Adrenal gland (tissue), 5 donors: ENCODE measurements at regions not wholly inside any gene's neighbourhood (a gene's known extent, or its start where the extent isn't known, plus 50 kb on each side); places are given as distances from the start of the nearest gene placed in this dataset.

Source experiments
- CTCF ChIP-seq, 6 experiments: fragments of 450-650 bp in 4 of 6; fragments of 200-600 bp in 2 of 6; sonication (generic) in 1 of 6; IDR thresholded peaks; 1 replicate in 5 of 6; 2 replicates in 1 of 6; pipeline versions ENCODE4 v1.5.1 to v1.8.0; 2016 to 2021; ENCODE audit warnings: antibody characterized with exemption in 6 of 6, mild to moderate bottlenecking in 2 of 6, moderate library complexity in 1 of 6
- POLR2A ChIP-seq, 2 donors: fragments of 450-650 bp; IDR thresholded peaks; one replicate each; pipeline ENCODE4 v1.6.1; 2017; ENCODE audit warnings: antibody characterized with exemption in 2 of 2, mild to moderate bottlenecking in 2 of 2, moderate library complexity in 1 of 2
- donor health status: DM: no; HTN: no; CAD: no.

- TF ChIP-seq POLR2A (IDR thresholded peaks at IDR 0.05) (no peak), CTCF (IDR thresholded peaks at IDR 0.05) (no peak)
Measured at GRCh38 chr2:22442051-22442450, 942.9 kb upstream of the KLHL29 start.
